SKM-1 treated with dmso at 0.1 percent for 144 hours (cell line): ENCODE measurements at regions not wholly inside any gene's neighbourhood (a gene's known extent, or its start where the extent isn't known, plus 50 kb on each side); places are given as distances from the start of the nearest gene placed in this dataset.

ENCODE experiments used
- DNase-seq: peaks from one replicate; lab custom pipeline; 2025; ENCODE audit not compliant: unreplicated experiment; lab: John Stamatoyannopoulos, UW

DNA sequence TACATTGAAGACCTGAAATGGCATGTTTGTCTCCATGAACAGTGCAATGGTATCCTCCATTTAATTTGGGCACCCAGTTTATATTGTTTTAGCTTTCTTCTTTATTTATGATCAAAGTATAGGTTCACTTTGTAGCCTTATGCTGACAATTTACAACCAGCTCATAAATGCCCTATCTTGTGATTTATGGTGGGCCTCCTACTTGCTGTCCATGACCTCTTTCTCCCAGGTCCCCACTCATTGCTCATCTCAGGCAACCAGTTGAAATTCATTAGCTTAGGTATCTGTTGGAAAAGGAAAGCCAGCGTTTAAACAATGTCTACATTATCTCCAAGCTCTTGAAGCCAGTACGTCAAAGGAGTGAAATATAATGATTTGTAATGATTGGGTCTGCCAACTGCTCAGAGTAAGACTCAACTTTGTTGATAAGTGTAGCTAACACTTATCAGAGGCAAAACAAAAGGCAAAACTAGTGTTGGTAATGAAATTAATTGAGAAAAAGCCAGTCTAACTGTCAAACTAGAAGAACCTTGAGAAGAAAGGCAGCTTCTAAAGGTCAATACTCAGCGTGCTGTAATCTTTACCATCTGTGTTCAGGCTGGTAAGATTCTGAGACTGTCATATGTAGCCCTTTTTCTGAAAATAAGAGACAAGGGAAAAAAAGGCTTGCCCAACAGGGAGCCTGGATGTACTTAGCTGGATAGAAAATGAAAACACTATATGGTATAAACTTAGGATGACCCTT lies 695.9 kb downstream of the EPHA4 start:
- DNase-seq = no peak

- no peak for DNase-seq
These were observed 694.6 kb downstream of the EPHA4 start for GRCh38 chr2:220877491-220877890.

DNA sequence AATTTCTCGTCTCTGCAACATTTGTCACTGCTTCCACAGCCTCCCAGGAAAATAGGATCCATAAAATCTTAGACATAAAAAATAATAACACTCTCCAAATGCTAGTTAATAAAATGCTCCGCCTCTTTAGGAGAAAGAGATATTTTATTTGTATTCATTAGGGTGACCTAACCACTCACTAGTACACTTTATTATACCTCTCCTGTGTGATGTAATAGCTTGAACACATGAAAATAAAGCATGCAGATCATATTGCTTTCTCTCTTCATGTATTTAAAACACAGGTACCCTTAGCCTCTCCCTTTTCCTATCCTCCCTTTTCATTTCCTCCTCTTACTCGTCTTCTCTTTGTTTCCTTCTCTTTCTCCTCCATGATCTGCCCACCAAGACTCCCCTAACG lies 694.2 kb downstream of the EPHA4 start:
- no peak for DNase-seq

- no peak for DNase-seq
These were observed 691.2 kb downstream of the EPHA4 start for GRCh38 chr2:220880623-220881596.

- no peak for DNase-seq
These were observed 689.6 kb downstream of the EPHA4 start for GRCh38 chr2:220882507-220882906.

- no peak for DNase-seq
These were observed 686.5 kb downstream of the EPHA4 start for GRCh38 chr2:220885593-220885992.

DNA sequence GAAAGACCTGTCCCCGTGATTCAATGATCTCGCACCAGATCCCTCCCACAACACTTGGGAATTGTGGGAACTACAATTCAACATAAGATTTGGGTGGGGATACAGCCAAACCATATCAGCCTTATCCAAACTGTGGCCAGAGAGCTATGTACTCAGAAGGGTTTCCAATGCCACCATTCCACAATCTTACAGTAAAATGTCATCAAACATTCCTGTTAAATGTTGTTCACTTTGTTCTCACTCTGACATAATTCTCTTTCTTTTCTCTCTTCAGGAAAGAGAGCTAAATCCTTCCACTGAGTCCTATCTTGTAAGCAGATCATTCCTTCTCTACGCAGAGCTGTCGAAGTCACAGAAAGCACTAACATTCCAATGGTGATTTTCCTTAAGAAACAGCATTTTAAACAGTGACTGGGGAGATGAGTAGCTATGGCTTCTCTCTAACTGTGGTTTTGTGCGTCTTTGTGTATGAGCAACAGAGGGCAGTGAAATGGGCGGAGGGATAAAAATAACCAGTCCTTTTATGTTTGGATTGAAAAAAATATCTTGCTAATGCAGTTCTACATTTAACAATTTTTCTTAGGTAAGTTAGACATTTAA lies 684.7 kb downstream of the EPHA4 start:
- DNase-seq = no peak

DNA sequence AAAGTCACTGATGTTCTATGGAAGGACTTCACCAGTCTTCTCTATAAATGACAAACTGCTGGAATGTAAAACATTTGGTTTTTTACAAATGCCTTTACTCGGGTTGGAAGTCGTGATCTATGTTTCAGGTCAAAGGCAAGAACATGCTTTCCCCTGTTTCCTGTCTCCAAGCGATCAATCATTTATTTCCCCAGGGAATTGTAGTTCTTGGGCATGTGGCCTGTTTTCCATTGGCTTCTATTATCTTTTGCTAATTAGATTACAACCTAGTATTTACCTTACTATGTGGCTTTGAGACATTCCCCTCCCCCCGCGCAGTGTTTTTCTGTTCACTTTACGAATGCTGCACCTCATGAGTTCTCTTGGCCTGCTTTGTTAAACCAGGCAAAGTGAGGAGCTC lies 684.2 kb downstream of the EPHA4 start:
- DNase-seq = no peak

- no peak for DNase-seq
These were observed 681.2 kb downstream of the EPHA4 start for GRCh38 chr2:220890931-220891330.

- DNase-seq = no peak
These were observed 680.7 kb downstream of the EPHA4 start for GRCh38 chr2:220891405-220891804.

- no peak for DNase-seq
These were observed 680.0 kb downstream of the EPHA4 start for GRCh38 chr2:220892018-220892634.

GRCh38 chr2:220893411-220893810 lies 678.7 kb downstream of the EPHA4 start:
- DNase-seq = no peak

GRCh38 chr2:220894069-220894468 lies 678.0 kb downstream of the EPHA4 start:
- no peak for DNase-seq

- no peak for DNase-seq
These were observed 672.6 kb downstream of the EPHA4 start for GRCh38 chr2:220899492-220899891.

GRCh38 chr2:220904015-220904414 lies 668.1 kb downstream of the EPHA4 start:
- no peak for DNase-seq

GRCh38 chr2:220913384-220913783 lies 658.7 kb downstream of the EPHA4 start:
- no peak for DNase-seq

- no peak for DNase-seq
These were observed 656.9 kb downstream of the EPHA4 start for GRCh38 chr2:220915092-220915623.

GRCh38 chr2:220916931-220917330 lies 655.2 kb downstream of the EPHA4 start:
- DNase-seq = no peak

DNA sequence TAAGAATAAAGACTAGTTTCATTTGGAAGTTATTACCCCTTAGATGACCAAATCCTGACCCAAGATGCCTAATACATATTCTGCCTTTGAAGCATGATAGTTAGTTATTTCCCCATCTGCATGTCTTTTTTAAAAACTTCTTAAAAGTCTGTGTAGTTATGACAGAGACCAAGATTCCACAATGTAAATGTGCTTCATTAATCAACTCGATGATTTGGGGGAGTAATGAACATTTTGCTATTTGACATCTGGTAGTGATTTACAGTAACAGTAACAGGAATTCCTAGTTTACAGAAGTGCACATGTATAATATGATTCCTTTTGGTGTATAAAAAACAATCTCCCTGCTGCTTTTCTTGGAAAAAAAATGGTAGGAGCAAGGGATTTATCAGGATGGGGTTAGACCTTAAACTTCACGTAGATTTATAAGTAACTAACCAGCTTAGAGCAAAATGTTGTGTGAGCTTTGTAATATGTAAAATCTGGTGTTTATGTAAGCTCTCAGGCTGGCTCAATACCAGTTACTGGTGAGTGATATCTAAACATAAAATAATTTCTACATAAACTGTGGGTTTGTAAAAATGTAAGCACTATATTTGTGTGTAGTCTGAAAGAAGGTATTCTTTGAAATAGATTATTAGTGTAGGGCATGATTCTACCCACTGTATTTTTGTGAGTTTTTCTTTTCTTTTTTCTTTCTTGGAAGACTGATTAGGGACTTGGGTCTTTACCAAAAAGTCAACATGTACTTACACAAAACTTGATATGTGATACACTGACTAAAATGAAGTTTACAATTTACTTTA lies 641.6 kb downstream of the EPHA4 start:
- no peak for DNase-seq

DNA sequence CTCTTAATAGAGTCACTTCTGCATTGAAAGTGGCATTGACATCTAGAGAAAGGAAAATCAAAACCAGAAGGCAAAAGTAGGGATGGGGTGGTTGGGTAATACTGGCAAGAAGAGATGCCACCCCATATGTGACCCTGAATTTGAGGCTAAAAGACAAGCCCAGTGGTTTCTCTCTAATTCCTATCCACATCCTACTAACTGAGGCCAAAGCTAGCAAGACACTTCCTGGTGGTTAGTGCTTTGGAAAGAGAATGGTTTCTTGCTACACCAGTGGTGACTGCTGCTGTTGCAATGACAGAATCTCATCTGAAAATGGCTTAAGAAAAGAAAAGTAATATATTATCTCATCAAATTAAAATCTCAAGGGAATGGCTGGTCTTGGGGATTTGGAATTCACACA lies 640.6 kb downstream of the EPHA4 start:
- peak; percentile 75 for DNase-seq
